ENCODE measurements at regions not wholly inside any gene's neighbourhood (a gene's known extent, or its start where the extent isn't known, plus 50 kb on each side); places are given as distances from the start of the nearest gene placed in this dataset.

DNA sequence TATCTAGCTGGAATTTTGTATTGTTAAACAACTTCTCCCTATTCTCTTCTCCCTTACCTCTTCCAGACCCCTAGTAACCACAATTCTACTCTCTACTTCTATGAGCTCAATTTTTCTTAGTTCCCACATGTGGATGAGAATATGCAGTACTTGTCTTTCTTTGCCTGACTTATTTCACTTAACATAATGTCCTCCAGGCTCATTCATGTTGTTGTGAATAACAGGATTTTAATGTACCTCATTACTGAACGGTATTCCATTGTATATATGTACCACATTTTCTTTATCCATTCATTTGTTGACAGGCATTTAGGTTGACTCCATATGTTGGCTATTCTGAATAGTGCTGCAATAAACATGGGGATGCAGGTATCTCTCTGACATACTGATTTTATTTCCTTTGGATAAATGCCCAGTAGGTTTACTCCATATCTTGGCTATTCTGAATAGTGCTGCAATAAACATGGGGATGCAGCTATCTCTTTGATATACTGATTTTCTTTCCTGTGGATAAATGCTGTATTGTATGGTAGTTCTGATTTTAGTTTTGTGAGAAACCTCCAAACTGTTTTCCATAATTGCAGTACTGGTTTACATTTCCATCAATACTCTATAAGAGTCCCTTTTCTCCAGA, 116.0 kb upstream of the INHBA start (continued):
- TF ChIP-seq, protein P1, sequence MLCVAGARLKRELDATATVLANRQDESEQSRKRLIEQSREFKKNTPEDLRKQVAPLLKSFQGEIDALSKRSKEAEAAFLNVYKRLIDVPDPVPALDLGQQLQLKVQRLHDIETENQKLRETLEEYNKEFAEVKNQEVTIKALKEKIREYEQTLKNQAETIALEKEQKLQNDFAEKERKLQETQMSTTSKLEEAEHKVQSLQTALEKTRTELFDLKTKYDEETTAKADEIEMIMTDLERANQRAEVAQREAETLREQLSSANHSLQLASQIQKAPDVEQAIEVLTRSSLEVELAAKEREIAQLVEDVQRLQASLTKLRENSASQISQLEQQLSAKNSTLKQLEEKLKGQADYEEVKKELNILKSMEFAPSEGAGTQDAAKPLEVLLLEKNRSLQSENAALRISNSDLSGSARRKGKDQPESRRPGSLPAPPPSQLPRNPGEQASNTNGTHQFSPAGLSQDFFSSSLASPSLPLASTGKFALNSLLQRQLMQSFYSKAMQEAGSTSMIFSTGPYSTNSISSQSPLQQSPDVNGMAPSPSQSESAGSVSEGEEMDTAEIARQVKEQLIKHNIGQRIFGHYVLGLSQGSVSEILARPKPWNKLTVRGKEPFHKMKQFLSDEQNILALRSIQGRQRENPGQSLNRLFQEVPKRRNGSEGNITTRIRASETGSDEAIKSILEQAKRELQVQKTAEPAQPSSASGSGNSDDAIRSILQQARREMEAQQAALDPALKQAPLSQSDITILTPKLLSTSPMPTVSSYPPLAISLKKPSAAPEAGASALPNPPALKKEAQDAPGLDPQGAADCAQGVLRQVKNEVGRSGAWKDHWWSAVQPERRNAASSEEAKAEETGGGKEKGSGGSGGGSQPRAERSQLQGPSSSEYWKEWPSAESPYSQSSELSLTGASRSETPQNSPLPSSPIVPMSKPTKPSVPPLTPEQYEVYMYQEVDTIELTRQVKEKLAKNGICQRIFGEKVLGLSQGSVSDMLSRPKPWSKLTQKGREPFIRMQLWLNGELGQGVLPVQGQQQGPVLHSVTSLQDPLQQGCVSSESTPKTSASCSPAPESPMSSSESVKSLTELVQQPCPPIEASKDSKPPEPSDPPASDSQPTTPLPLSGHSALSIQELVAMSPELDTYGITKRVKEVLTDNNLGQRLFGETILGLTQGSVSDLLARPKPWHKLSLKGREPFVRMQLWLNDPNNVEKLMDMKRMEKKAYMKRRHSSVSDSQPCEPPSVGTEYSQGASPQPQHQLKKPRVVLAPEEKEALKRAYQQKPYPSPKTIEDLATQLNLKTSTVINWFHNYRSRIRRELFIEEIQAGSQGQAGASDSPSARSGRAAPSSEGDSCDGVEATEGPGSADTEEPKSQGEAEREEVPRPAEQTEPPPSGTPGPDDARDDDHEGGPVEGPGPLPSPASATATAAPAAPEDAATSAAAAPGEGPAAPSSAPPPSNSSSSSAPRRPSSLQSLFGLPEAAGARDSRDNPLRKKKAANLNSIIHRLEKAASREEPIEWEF (IDR thresholded peaks at IDR 0.05; ENCODE audit: insufficient replicate concordance, low read depth, low read length) = no peak

DNA sequence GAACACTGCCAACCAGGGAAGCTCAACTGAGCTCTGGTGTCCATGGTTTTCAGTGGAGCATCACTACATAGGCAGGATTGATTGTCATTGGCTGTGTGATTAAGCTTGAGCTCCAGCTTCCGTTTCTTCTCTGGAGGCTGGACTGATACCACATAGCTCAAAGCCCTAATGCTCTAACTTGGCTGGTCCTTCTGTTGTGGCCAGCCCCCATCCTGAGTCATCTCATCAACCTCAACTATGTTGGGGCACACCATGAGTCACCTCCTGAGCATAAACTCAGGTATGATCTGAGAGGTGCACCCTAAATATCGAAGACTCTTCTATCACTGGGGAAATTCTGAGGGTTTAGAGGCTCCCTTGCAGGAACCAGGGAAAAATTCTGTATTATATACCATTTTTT, 114.5 kb upstream of the INHBA start:
- no peak for DNase-seq (ENCODE audit: low read depth, low spot score)
- BruUV-seq (replicated peaks) = no TSS peak
- intact Hi-C loops (cut with micrococcal nuclease; ENCODE audit: unreplicated experiment) (no loop called here), in situ Hi-C loops (cut with MboI) (no loop called here)
- 0% methylated on average over 2 of the region's 2 CpGs for WGBS (ENCODE audit: insufficient coverage, insufficient replicate concordance, low lambda C conversion rate, missing lambda C conversion rate)
- Histone ChIP-seq H3K9ac (ENCODE audit: control insufficient read depth, insufficient read depth, low read length) (no peak overlapping the region), H3K36me3 (ENCODE audit: control insufficient read depth in 2 of 2, insufficient read depth in 2 of 2, low read length in 1 of 2) (no peaks in the 10 kb centered on the region), H3K4me3 (no peak overlapping the region), H3K9me3 (replicated peaks; ENCODE audit: control insufficient read depth, insufficient read depth, low read length) (peaks cover 2% of the 10 kb centered on the region; the same call in 2 of the 3 replicates), H3K4me1 (ENCODE audit: control insufficient read depth, insufficient read depth, low read length) (peaks cover 15% of the 10 kb centered on the region), H3K27me3 (replicated peaks in 1 of 2; ENCODE audit: control insufficient read depth in 2 of 2, insufficient read depth in 2 of 2, low read length in 1 of 2) (no peaks in the 10 kb centered on the region), H4K20me1 (ENCODE audit: control insufficient read depth, insufficient read depth) (no peaks in the 10 kb centered on the region), H3K4me2 (ENCODE audit: control insufficient read depth, insufficient read depth) (no peak overlapping the region), H3K79me2 (ENCODE audit: control insufficient read depth, insufficient read depth, low read length) (no peaks in the 10 kb centered on the region), H2AFZ (ENCODE audit: control insufficient read depth, low read depth, low read length) (no peak overlapping the region; the same call in 1 of the 2 replicates), H3K27ac (ENCODE audit: control insufficient read depth, insufficient read depth) (no peak overlapping the region)
- FAIRE-seq = no peak
- ChIA-PET POLR2A (interaction anchor here (0.8 to 2.0 kb wide), 3 partner anchors 9 to 59 kb away, joined by 4 to 5 read pairs (median 5); no protein-coding TSS in a partner anchor), SMC1A (ENCODE audit: uncharacterized antibody, unreplicated experiment) (interaction anchor here (0.6 to 4.5 kb wide), 8 partner anchors 18 to 117 kb away, joined by 3 to 33 read pairs (median 4); no protein-coding TSS in a partner anchor), CTCF (interaction anchor here (0.9 to 1.2 kb wide), 3 partner anchors 8 to 80 kb away, joined by 3 to 5 read pairs (median 3); no protein-coding TSS in a partner anchor), RAD21 (ENCODE audit: unreplicated experiment) (interaction anchor here (0.9 to 1.9 kb wide), 5 partner anchors 11 to 64 kb away, joined by 3 to 16 read pairs (median 3); no protein-coding TSS in a partner anchor)
- ATAC-seq = peak; percentile 87
- TF ChIP-seq EGR1 (IDR thresholded peaks at IDR 0.05; ENCODE audit: borderline replicate concordance in 1 of 2, low read depth in 2 of 2, low read length in 2 of 2) = no peak
- TF ChIP-seq CREM (IDR thresholded peaks at IDR 0.05; ENCODE audit: low read depth) = 0 out of 2 replicates have a peak, but pooled peaks have one; percentile 15
- TF ChIP-seq, protein P2, sequence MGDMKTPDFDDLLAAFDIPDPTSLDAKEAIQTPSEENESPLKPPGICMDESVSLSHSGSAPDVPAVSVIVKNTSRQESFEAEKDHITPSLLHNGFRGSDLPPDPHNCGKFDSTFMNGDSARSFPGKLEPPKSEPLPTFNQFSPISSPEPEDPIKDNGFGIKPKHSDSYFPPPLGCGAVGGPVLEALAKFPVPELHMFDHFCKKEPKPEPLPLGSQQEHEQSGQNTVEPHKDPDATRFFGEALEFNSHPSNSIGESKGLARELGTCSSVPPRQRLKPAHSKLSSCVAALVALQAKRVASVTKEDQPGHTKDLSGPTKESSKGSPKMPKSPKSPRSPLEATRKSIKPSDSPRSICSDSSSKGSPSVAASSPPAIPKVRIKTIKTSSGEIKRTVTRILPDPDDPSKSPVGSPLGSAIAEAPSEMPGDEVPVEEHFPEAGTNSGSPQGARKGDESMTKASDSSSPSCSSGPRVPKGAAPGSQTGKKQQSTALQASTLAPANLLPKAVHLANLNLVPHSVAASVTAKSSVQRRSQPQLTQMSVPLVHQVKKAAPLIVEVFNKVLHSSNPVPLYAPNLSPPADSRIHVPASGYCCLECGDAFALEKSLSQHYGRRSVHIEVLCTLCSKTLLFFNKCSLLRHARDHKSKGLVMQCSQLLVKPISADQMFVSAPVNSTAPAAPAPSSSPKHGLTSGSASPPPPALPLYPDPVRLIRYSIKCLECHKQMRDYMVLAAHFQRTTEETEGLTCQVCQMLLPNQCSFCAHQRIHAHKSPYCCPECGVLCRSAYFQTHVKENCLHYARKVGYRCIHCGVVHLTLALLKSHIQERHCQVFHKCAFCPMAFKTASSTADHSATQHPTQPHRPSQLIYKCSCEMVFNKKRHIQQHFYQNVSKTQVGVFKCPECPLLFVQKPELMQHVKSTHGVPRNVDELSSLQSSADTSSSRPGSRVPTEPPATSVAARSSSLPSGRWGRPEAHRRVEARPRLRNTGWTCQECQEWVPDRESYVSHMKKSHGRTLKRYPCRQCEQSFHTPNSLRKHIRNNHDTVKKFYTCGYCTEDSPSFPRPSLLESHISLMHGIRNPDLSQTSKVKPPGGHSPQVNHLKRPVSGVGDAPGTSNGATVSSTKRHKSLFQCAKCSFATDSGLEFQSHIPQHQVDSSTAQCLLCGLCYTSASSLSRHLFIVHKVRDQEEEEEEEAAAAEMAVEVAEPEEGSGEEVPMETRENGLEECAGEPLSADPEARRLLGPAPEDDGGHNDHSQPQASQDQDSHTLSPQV (IDR thresholded peaks at IDR 0.05) = no peak
- TF ChIP-seq BRCA1 (IDR thresholded peaks at IDR 0.05; ENCODE audit: low read depth, low read length) = no peak
- peak; percentile 61 for TF ChIP-seq JUNB (IDR thresholded peaks at IDR 0.05)
- no peak for TF ChIP-seq MTA3 (IDR thresholded peaks at IDR 0.05; ENCODE audit: borderline replicate concordance, low read length)
- no peak; the same call in 1 of the 2 replicates for TF ChIP-seq DPF2 (IDR thresholded peaks at IDR 0.05)
- TF ChIP-seq ZNF274 (IDR thresholded peaks at IDR 0.05; ENCODE audit: insufficient read depth, insufficient read length) = no peak
- TF ChIP-seq PAX5 (IDR thresholded peaks at IDR 0.05; ENCODE audit: borderline replicate concordance, low read depth, low read length) = no peak
- no peak for TF ChIP-seq CBX3 (IDR thresholded peaks at IDR 0.05; ENCODE audit: borderline replicate concordance, low read depth)
- no peak for TF ChIP-seq ZNF217 (IDR thresholded peaks at IDR 0.05)
- peak; percentile 32; the same call in 1 of the 2 replicates for TF ChIP-seq NFIC (IDR thresholded peaks at IDR 0.05; ENCODE audit: low read depth, low read length)
